Heart left ventricle (tissue), 13 donors: ENCODE measurements at regions not wholly inside any gene's neighbourhood (a gene's known extent, or its start where the extent isn't known, plus 50 kb on each side); places are given as distances from the start of the nearest gene placed in this dataset.

ENCODE experiments used
- POLR2A ChIP-seq, 2 donors: fragments of 450-650 bp; IDR thresholded peaks; one replicate each; pipeline ENCODE4 v1.6.1; 2017; ENCODE audit warnings: antibody characterized with exemption in 2 of 2, mild to moderate bottlenecking in 2 of 2, moderate library complexity in 2 of 2
- TF ChIP-seq, protein P1 (sequence below), 12 donors: fragments of 200-600 bp; sonication (generic) in 4 of 12; IDR thresholded peaks; one replicate each; pipeline versions ENCODE4 v1.5.0 to v1.8.0; 2018 to 2022; ENCODE audit warnings: antibody characterized with exemption in 12 of 12, mild to moderate bottlenecking in 5 of 12
- donor health status: ischemic (EF 13 %, LVEDD 7.1; RV severe dilation, severe dysfunction).
- donor health status: DM: no; HTN: yes; CAD: no.
- donor health status: DM: no; HTN: no; CAD: no.
- donor health status: ischemic (EF 25% LVEDD 6.9; RV normal size, moderate dysfunction).
- donor health status: ischemic (EF 25% LVEDD 5.7; RV mildly dilated, moderate dysfunction).
- donor health status: ischemic (EF 35%, LVEDD 5.7; RV mildly dilated, moderate dysfunction).
- donor health status: nonischemic (EF 11% LVEDD 7.7; RV severe dilation, severe dysfunction).
- donor health status: DM: yes; HTN: yes; CAD: no.
- donor health status: PGD.
- donor health status: ischemic (EF 29% LVEDD 5.4; RV normal size, mild dysfunction).
- donor health status: nonischemic (EF 23%, LVEDD 6.1; RV moderate dilation, normal function).

GRCh38 chr2:15880226-15881119 is 59.9 kb upstream of the MYCN start:
- TF ChIP-seq, protein P1, sequence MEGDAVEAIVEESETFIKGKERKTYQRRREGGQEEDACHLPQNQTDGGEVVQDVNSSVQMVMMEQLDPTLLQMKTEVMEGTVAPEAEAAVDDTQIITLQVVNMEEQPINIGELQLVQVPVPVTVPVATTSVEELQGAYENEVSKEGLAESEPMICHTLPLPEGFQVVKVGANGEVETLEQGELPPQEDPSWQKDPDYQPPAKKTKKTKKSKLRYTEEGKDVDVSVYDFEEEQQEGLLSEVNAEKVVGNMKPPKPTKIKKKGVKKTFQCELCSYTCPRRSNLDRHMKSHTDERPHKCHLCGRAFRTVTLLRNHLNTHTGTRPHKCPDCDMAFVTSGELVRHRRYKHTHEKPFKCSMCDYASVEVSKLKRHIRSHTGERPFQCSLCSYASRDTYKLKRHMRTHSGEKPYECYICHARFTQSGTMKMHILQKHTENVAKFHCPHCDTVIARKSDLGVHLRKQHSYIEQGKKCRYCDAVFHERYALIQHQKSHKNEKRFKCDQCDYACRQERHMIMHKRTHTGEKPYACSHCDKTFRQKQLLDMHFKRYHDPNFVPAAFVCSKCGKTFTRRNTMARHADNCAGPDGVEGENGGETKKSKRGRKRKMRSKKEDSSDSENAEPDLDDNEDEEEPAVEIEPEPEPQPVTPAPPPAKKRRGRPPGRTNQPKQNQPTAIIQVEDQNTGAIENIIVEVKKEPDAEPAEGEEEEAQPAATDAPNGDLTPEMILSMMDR (IDR thresholded peaks at IDR 0.05): no peak
- TF ChIP-seq POLR2A (IDR thresholded peaks at IDR 0.05): no peak
